ENCODE measurements at regions not wholly inside any gene's neighbourhood (a gene's known extent, or its start where the extent isn't known, plus 50 kb on each side); places are given as distances from the start of the nearest gene placed in this dataset.

DNA sequence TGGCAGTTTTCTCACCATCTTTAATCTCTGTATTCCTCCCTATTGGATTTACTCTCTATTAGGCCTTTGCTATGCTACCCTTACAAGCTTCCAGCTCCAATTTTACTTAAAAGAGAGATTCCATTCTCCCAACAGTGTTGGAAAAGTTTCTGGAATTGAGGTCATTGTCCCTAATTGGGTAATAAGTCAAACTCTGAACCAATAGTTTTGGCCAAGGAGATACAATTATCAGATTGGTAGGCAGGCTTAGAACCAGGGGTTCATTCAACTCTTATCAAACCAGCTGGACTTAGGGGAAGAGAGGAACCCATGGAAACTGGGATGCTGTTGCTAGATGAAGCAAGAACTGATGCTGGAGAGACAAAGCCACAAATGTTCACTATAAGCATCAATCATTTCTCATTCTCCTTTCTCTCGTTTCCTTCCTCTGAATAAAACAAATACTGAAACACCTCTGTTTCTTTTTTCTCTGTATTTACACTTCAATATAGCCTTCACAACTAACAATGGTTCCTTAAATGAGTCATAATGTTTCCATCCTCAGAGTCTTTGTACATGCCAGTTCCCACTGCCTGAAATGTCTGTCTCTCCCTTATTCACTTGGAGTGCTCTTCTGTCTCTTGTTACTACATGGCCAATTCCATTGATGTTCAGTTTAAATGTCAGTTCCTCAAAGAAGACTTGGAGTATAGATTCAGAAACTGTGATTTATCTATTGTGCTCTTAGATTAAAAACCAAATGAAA, 587.3 kb downstream of the GABRG2 start:
- Histone ChIP-seq H3K79me2 (ENCODE audit: control insufficient read depth, insufficient read depth, low read length) (no peaks in the 10 kb centered on the region), H3K4me2 (replicated peaks; ENCODE audit: low read depth, low read length, poor library complexity, severe bottlenecking) (no peak overlapping the region), H3K9ac (ENCODE audit: low read length) (no peak overlapping the region), H4K20me1 (ENCODE audit: control insufficient read depth, insufficient read depth, low read length, poor library complexity, severe bottlenecking) (no peaks in the 10 kb centered on the region), H3K4me3 (ENCODE audit: control extremely low read depth in 1 of 5, extremely low read depth in 1 of 5, insufficient read depth in 1 of 5, low read depth in 2 of 5, low read length in 4 of 5) (no peak overlapping the region), H3K27me3 (replicated peaks in 1 of 4; ENCODE audit: control extremely low read depth in 1 of 4, control insufficient read depth in 3 of 4, insufficient read depth in 4 of 4, low read length in 3 of 4) (no peaks in the 10 kb centered on the region), H2AFZ (ENCODE audit: insufficient read depth, low read depth, low read length, poor library complexity, severe bottlenecking) (no peak overlapping the region), H3K36me3 (replicated peaks in 1 of 2; ENCODE audit: control extremely low read depth in 1 of 2, control insufficient read depth in 1 of 2, extremely low read depth in 1 of 2, insufficient read depth in 2 of 2, low read length in 1 of 2) (no peaks in the 10 kb centered on the region), H3K9me3 (ENCODE audit: control extremely low read depth in 1 of 3, control insufficient read depth in 2 of 3, insufficient read depth in 1 of 3, low read length in 2 of 3) (no peaks in the 10 kb centered on the region), H3K27ac (ENCODE audit: low read length in 2 of 2) (no peak overlapping the region), H3K4me1 (ENCODE audit: control insufficient read depth in 2 of 2, insufficient read depth in 2 of 2, low read length in 2 of 2) (no peaks in the 10 kb centered on the region)
- H3K4me3 Mint-ChIP-seq = no peak overlapping the region
- no peak for ATAC-seq (ENCODE audit: low read depth)
- no peaks in the 10 kb centered on the region for H3K27me3 Mint-ChIP-seq
- ChIA-PET CTCF (no interaction called here), POLR2A (no interaction called here)
- 88% methylated on average over 1 of the region's 1 CpG for WGBS (ENCODE audit: insufficient coverage)
- H3K9me3 Mint-ChIP-seq (ENCODE audit: insufficient read depth) = peaks cover 9% of the 10 kb centered on the region
- H3K27ac Mint-ChIP-seq = no peak overlapping the region
- intact Hi-C loops (cut with micrococcal nuclease) = no loop called here
- TF ChIP-seq, protein P1, sequence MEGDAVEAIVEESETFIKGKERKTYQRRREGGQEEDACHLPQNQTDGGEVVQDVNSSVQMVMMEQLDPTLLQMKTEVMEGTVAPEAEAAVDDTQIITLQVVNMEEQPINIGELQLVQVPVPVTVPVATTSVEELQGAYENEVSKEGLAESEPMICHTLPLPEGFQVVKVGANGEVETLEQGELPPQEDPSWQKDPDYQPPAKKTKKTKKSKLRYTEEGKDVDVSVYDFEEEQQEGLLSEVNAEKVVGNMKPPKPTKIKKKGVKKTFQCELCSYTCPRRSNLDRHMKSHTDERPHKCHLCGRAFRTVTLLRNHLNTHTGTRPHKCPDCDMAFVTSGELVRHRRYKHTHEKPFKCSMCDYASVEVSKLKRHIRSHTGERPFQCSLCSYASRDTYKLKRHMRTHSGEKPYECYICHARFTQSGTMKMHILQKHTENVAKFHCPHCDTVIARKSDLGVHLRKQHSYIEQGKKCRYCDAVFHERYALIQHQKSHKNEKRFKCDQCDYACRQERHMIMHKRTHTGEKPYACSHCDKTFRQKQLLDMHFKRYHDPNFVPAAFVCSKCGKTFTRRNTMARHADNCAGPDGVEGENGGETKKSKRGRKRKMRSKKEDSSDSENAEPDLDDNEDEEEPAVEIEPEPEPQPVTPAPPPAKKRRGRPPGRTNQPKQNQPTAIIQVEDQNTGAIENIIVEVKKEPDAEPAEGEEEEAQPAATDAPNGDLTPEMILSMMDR (IDR thresholded peaks at IDR 0.05) = no peak
- no peak for TF ChIP-seq EZH2 (IDR thresholded peaks at IDR 0.05; ENCODE audit: borderline replicate concordance, insufficient read depth, low read depth, low read length, poor library complexity, severe bottlenecking)
- no peaks in the 10 kb centered on the region for H3K4me1 Mint-ChIP-seq
- no peak for DNase-seq

DNA sequence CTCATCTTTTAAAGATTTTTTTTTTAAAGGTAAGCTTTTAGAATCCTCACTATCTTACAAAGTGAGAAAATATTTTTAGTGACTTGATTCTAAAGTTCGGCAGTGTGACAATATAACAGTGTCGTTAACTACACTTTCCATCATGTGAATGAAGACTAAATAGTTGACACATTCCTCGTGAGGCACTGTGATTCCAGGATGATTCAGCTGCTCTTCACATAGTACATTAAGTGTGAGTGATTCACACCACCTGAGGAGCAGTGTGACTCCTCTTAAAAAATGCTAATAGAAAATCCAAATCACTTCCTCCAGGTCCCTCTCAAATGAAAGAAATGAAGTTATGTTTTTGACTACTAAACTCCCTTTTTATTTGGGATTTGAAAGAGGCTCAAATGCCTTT, 589.5 kb downstream of the GABRG2 start:
- H2AFZ ChIP-seq (ENCODE audit: insufficient read depth, low read depth, low read length, poor library complexity, severe bottlenecking) = no peak overlapping the region
- Mint-ChIP-seq H3K27me3 (no peaks in the 10 kb centered on the region), H3K9me3 (ENCODE audit: insufficient read depth) (peaks cover 5% of the 10 kb centered on the region), H3K4me3 (no peak overlapping the region), H3K27ac (no peak overlapping the region), H3K4me1 (no peaks in the 10 kb centered on the region)
- TF ChIP-seq, protein P1 (IDR thresholded peaks at IDR 0.05) = no peak
- TF ChIP-seq EZH2 (IDR thresholded peaks at IDR 0.05; ENCODE audit: borderline replicate concordance, insufficient read depth, low read depth, low read length, poor library complexity, severe bottlenecking) = no peak
- no peaks in the 10 kb centered on the region for H3K27me3 ChIP-seq (replicated peaks in 1 of 4; ENCODE audit: control extremely low read depth in 1 of 4, control insufficient read depth in 3 of 4, insufficient read depth in 4 of 4, low read length in 3 of 4)
- H3K79me2 ChIP-seq (ENCODE audit: control insufficient read depth, insufficient read depth, low read length) = no peaks in the 10 kb centered on the region
- no peak overlapping the region for H3K4me3 ChIP-seq (ENCODE audit: control extremely low read depth in 1 of 5, extremely low read depth in 1 of 5, insufficient read depth in 1 of 5, low read depth in 2 of 5, low read length in 4 of 5)
- H3K4me2 ChIP-seq (replicated peaks; ENCODE audit: low read depth, low read length, poor library complexity, severe bottlenecking) = no peak overlapping the region
- WGBS (ENCODE audit: insufficient coverage) = no CpG with 5 or more reads among the region's 3 CpGs
- ATAC-seq (ENCODE audit: low read depth) = no peak
- H3K36me3 ChIP-seq (replicated peaks in 1 of 2; ENCODE audit: control extremely low read depth in 1 of 2, control insufficient read depth in 1 of 2, extremely low read depth in 1 of 2, insufficient read depth in 2 of 2, low read length in 1 of 2) = no peaks in the 10 kb centered on the region
- DNase-seq = no peak
- CTCF ChIA-PET = no interaction called here
- POLR2A ChIA-PET = no interaction called here
- no peak overlapping the region for H3K9ac ChIP-seq (ENCODE audit: low read length)
- no peaks in the 10 kb centered on the region for H4K20me1 ChIP-seq (ENCODE audit: control insufficient read depth, insufficient read depth, low read length, poor library complexity, severe bottlenecking)
- no peak overlapping the region for H3K27ac ChIP-seq (ENCODE audit: low read length in 2 of 2)
- intact Hi-C loops (cut with micrococcal nuclease) = no loop called here
- no peaks in the 10 kb centered on the region for H3K4me1 ChIP-seq (ENCODE audit: control insufficient read depth in 2 of 2, insufficient read depth in 2 of 2, low read length in 2 of 2)
- no peaks in the 10 kb centered on the region for H3K9me3 ChIP-seq (ENCODE audit: control extremely low read depth in 1 of 3, control insufficient read depth in 2 of 3, insufficient read depth in 1 of 3, low read length in 2 of 3)

Data from B cell (primary cell).